ENCODE measurements at regions not wholly inside any gene's neighbourhood (a gene's known extent, or its start where the extent isn't known, plus 50 kb on each side); places are given as distances from the start of the nearest gene placed in this dataset.

DNA sequence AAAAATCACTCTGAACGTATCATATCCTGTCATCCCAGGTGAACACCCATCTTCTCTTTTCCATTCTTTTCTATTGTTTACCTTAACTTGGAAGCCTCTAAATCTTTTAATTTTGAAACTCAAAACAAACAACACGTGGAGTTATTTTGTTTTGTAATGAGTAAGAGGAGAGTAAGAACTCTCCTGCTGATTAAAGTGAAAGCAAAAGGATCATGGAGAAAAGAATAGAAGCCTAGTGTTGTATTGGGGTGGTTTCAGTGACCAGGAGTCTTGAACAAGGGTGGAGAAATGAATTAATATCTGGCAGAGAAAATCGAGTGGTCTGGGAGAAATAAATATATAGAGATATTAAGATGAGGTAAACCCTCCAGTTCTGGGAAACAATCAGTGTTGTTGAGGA is 237.4 kb upstream of the UGT8 start:
- DNase-seq (ENCODE audit: low spot score), result no peak

DNA sequence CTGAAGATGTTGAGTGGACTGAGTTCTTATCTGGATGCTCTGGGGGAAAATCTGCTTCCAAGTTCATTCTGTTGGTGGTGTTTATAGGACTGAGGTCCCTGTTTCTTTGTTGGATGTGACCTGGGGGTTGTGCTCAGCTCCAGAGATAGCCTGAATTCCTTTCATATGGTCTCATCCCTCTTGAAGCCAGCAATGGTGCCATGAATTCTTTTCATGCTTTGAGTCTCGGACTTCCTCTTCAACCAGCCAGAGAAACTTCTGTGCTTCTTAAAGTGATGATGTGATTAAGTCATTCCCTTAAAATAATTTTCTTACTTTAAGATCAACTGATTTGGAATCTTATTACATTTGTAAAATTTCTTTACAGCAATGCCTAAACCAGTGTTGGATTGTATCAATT is 233.8 kb upstream of the UGT8 start:
- no peak for DNase-seq (ENCODE audit: low spot score)

DNA sequence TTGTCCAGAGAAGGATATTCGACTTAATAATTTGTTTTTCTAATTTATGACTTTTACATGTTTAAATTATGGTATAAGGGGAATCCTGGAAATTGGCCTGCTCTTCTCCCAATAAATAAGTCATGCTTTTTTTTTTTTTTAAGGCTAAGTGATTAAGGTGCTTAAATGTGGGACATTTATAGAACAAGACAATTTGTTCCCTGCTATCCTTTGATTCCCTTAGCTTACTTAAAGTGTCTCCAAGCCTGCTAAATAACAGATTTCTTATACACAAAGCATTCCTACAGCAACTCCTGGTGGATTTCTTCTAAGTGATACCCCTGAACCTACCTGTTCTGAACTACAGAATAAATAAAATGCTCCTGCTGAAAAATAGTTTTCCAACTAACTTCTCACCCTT is 233.0 kb upstream of the UGT8 start:
- no peak for DNase-seq (ENCODE audit: low spot score)

DNA sequence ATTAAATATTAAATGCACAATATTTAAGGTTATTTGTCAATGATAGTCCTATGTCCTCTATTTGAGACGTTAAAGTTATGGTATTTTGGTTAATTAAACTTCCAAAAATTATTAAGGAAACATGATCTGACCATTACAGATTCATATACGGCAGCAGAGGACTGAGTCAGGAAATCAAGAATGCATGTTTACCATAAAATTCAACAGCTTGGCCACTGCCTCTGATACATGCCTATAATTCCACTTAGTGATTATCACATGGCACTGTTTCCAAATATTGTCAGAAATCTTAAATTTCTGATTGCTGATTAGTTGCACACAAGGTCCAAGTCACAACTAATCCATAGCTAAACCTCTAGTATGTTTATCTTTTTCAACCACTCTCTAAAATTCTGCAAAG is 232.2 kb upstream of the UGT8 start:
- no peak for DNase-seq (ENCODE audit: low spot score)

DNA sequence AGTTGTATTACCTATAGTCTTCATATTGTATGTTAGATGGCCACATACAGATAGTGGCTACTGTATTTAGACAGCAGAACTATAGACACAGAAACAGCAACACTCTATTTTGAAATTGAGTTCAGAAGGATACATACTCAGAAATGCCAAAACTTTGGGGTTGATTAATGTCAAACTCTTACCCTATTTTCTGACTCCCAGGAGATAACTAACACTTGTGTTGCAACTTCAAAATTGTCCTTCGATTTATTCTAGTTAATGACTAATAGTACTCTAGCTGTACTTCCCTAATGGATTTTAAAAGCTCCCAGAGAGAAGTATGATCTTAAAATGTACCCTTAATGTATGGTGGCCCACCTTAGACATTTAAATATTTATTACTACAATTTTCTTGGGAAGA is 229.9 kb upstream of the UGT8 start:
- no peak for DNase-seq (ENCODE audit: low spot score)

DNA sequence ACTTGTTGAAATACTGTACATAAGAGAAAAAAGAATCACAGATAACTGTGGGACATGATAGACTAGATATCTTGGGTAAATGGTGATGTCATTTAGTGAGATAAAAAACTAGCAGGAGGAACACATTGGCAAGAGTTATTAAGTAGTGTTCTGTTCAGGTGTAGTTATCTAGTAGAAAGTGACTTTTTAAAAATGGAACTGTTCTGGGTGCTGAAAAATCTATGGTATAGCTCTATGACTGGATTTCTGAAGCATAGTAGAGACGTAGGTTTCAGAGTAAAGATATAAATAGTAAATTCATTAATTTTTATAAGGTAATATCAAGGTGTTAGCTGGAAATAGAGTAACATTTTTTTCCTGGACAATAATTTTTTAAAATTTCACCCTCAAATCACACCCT is 225.1 kb upstream of the UGT8 start:
- DNase-seq (ENCODE audit: low spot score), result no peak

DNA sequence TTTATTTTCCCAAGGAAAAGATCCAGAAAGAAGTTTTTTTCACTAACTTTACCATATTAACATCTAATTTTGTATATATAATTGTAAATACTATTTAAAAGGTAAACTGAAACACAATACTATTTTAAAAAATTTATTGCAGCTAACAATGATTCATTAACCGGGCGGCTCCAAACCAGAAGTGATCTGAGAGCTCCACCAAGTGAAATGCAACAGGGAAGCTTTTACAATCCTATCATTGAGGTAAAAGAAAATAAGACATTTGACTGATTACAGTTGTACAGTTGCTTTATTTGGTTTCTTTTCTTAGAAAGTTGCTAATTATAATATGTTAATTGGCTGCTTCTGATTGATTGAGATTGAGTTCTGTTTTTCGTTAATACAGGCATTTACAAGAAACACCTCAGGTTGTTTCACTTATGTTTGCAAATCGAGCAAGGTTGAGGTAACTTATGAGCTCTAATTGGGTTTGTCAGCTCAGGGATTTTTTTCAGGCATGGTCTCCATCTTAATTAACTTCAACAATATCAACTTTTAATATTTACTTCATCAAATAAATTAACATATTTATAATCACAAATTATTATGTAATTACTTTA is 220.2 kb upstream of the UGT8 start:
- no peak for DNase-seq (ENCODE audit: low spot score)

DNA sequence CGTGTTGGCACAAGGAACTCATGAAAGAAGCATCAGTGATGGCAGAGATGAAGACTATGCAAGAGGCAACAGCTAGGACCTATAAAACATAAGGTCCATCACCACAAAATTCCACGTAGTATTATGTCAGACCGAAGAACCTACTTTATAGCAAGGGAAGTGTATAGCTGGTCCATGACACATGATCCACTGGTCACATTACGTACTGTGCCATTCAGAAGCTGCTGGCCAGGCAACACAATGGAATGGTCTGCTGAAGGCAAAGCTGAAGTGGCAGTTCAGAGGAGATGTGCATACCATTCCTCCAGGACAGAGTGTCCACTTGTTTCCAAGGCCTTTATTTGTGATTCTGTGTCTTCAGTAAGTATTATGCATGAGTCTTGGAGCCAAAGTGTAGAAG is 215.5 kb upstream of the UGT8 start:
- no peak for DNase-seq (ENCODE audit: low spot score)

DNA sequence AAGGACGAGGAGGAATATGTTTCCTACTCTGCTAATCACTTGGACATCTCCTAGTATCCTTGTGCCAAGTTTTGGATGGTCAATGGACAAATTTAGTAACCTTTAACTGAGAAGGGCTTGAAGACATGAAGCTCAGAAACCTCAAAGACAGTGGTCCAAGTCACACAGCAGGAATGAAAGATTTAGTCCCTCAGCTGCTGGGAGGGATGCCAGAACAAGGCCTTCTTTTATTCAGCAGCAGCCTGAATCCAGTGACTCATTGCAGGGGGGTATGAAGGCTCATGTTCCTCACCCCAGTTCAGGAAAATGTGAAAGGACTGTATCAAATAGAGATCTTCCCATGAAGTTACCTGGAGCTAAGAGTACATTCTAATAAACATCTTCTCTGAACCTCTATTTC is 214.9 kb upstream of the UGT8 start:
- no peak for DNase-seq (ENCODE audit: low spot score)

DNA sequence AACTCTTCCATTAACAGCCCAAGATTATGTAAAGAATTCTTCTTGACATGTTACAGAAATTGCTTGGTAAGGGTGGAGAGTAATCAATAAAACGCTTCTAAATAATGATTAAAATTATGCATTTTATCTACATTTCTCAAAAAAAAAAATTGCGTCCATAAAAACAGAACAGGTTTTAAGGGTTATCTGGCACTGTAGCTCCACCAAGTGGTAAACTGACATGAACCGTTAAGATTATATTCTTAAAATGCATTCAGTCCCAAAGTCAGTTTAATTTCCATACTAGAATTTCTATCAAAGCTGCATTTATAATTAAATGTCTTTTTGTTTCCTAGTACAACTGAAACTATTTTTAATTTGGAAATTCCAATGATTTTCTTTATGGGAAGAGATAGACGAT is 214.0 kb upstream of the UGT8 start:
- DNase-seq (ENCODE audit: low spot score), result no peak

DNA sequence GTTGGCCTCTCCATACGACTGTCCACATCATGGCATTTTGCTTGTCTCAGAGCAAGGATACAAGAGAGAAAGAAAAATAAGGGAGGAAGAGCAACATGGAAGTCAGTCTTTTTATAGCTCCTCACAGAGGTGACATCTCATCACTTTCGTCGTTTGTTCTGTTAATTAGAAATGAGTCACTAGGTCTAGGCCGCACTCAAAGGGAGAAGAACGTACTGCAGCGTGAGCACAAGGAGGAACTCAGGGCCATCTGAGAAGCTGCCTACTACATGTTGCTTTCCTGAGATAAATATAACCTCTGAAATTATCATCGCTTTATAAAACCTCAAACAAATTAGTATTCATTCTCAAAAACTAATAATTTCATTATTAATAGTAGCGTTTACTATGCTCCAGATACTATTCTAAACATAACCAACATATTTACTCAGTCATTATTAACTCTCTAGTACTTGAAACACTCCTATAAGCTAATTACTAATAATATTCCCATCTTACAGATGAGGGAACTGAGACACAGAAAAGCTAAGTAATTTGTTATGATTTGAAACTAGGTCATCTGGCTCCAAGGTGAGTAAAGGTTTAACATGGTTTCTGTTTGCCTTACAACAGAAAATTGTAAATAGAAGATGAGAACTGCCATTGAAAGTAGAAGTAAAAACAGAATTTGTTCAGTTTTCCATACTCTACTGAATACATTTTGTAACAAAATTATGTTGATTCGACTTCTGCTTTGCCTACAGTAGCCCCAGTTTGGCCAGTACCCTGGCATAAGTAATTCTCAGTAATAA is 213.2 kb upstream of the UGT8 start:
- no peak for DNase-seq (ENCODE audit: low spot score)

DNA sequence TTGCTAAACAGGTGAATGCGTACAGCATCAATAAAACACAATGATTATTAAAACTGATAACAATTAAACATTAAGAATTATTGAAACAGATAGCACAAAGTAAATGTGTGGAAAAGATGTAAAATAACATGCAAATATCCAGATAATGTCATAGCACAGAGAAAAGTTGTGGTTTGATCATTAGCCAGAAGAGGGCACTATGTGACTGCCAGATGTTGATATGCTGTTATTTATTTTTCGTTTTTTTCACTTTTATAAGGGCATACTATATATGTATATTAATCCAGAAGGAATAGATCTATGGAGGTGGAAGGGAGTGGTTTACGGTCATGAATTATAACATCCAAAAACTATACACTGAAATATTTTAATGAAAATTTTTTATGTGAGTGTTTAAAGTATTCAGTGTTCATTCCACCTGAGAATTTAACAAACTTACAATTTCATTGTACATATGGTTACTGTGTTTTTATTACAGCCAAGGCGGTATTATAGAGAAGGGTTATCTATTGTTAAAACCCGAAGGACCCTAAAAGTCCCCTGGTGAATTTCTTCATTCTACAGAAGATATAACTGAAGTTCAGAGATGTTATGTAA is 211.9 kb upstream of the UGT8 start:
- no peak for DNase-seq (ENCODE audit: low spot score)

DNA sequence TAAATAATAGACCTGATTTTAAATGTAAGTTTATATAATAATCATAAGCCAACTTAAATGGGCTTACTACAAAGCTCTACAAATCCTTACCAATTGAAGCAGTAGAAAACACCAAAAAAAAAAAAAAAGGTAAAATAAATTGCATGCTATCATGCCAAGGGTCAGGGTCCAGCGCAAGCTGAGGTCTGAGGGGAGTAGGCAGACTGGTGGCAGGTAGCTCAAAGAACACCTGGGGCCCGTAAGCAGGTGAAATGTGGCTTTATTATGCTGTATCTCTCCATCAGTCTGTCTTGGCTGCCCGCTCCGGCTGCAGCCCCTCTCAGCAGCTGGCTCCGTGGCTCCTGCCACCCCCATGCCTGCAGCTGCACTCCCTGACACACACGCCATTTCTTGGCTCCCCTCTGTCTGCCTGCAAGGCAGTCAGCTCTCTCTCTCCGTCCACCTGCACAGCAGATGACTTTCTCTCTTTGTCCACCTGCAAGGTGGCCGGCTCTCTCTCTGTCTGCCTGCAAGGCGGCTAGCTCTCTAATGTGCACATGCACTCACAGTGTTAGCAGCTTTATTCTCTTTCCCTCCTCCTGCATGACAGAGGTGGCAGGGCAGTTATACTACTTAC is 209.4 kb upstream of the UGT8 start:
- no peak for DNase-seq (ENCODE audit: low spot score)

DNA sequence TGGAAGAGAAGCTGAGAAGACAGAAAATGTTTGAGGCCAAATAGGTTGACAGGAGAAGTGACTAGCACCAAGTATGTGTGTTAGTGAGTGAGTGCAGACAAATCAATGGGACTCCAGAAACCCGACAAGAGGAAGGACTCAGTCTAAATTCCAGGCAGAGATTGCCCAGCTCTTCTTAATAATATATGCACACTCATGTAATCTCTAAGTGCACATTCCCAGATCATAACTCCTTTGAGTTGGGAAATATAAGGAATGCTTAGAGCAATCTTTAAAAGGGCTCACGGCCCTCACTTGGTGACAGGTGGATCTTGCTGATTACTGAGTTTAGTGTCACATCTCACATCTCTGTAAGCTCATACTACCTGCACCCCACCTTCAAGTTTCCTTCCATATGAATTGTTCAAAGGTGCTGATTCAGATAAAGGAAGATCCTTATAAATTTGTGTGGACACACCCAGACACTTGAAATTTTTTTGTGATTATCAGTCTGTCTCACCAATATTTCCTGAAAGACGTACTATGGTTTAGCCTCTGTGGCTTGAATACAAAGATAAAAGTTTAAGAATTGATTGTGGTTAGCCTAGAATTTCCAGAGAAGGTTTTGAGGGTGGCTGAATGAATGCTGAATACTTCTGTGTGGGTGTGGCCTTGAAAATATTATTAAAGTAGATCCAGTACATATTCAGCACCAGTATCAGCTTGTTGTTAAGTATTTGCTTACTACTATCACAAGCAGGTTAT is 205.1 kb upstream of the UGT8 start:
- no peak for DNase-seq (ENCODE audit: low spot score)

DNA sequence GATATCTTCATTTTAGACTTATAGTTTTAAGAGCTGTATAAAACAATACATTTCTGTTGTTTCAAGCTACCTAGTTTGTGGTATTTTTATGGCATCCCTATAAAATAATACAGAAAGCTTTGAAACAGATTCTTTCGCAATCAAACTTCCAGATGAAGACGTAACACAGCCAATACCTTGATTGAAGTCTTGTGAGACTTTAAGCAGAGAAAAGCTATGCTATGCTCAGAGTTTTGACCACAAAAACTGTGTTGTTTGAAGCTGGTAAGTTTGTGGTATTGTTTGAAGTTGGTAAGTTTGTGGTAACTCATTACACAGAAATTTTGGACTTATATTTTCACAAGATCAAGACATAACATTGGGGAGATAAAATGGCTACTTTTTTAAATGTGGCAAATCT is 201.8 kb upstream of the UGT8 start:
- DNase-seq (ENCODE audit: low spot score), result no peak

DNA sequence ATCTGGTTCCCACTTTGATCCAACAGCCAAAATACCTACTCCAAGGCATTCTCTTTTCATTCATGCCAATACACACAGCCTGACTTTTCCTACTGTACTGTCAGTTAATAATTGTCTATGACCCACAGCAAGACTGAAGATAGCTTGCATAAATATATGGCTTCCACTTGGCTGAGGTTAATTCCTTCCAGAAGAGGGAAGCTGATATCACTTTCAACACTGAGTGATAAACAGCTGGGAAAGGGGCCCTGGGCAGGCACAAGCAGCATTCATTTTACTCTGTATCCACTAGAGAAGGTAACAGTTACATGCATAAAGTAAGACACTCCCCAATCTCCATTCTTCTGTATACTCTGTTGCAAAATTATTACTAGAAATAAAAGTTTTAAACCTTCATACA is 200.2 kb upstream of the UGT8 start:
- no peak for DNase-seq (ENCODE audit: low spot score)

DNA sequence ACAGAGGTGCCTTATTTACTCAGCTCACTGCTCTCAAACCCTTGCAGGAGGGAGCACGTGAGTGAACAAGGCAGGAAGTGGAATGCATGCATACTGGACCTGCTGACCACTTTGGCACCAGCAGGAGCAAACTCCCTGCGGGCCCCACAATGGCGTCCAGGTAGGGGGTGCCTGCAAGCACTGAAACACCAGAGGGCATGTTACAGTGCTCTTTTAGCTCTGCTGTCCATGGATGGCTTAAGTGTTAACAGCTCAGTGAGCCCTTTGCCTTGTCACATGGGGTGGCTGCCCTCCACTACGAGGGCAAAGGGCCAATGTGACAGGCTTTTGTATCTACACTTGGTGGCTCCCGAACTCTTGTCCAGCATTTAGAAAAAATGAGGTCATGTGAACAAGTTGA is 199.5 kb upstream of the UGT8 start:
- no peak for DNase-seq (ENCODE audit: low spot score)

DNA sequence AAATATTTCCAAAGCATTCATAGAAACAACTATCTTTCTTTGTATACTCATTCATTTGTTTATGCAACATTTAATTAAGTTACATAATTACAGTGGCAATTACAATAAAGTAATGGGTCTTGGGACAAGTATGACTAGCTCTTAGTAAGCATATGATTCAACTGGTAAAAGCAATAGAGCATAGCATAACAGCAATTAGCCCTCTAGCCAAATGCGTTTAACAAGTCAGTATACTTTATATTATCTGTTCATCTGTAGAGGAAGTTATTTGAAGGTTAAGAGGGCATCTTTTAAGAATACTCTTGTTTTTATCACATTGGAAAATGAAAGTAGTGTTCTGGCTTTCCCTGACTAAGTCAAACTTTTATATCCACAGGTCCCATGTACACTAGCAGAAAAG is 198.1 kb upstream of the UGT8 start:
- DNase-seq (ENCODE audit: low spot score), result no peak

DNA sequence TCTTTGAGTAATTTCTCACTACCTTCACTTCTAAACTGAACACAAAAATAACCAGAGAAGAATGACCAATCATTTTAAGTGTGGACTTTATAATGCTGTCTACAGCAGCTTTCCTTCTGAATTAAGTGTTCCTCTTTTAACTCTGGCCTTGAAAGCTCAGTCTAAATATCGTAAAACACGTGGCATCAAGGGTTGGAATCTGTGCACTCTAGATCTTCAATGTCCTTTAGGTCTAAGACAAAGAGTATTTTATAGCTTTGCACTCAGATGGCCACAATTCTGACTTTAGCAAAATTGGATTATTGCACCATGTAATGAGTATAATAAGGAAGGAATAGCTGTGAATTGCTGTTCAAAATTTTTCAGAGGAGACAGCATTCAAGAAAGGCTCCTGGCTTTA is 197.1 kb upstream of the UGT8 start:
- DNase-seq (ENCODE audit: low spot score), result no peak

DNA sequence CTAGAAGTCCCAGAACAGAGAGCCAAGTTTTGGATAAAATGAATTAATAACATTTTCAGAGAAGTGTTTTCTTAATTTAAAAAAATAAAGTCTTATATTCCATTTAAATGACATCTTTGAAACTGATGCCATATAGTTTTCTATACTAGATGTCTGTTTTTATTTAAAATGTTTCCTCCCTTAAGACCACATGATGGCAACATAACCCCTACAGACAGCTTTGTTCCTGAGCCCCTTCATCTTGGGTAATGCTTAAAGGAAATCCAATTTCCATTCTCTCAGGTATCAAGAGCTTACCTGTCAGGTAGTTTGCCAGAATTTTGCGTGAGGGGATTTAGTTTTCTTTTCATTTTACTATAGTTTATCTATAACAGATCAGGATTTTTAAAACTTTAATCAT is 181.4 kb upstream of the UGT8 start:
- DNase-seq (ENCODE audit: low spot score), result no peak

DNA sequence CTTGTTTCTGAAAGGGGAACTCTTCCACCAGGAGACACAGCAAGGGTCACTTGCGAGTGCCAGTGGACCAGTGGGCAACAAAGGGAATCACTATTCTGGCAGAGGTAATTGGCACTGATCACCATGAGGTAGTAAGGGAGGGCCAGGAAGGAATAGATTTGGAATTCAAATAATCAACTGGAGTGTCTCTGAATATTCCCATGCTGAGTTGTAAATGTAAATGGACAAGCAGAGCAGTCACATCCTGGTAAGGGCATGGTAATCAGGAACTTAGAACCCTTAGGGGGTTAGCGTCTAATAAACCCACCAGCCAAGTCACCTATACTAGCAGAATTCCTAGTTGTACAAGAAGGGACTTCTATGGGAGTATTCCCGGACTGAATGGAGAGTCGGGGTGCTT is 178.5 kb upstream of the UGT8 start:
- no peak for DNase-seq (ENCODE audit: low spot score)

DNA sequence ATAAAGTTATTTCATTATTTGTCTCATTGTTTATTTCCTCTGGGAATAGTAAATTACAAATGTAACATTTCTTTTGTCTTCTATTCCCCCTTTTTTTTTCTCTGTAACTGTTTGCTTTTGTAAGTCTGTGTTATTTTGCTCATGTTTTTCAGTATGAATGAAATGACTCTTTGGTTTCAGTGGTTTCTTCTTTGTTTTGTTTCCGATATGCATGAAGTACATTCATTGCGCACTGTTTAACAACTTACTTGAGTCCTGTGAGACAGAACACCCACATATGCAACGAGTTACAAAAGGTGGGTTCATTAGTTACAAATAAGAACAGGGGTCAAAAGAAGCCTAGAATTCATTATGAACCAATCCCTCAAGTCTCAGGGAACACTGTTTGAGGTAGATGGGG is 175.0 kb upstream of the UGT8 start:
- no peak for DNase-seq (ENCODE audit: low spot score)
